ENCODE measurements at regions not wholly inside any gene's neighbourhood (a gene's known extent, or its start where the extent isn't known, plus 50 kb on each side); places are given as distances from the start of the nearest gene placed in this dataset.

DNA sequence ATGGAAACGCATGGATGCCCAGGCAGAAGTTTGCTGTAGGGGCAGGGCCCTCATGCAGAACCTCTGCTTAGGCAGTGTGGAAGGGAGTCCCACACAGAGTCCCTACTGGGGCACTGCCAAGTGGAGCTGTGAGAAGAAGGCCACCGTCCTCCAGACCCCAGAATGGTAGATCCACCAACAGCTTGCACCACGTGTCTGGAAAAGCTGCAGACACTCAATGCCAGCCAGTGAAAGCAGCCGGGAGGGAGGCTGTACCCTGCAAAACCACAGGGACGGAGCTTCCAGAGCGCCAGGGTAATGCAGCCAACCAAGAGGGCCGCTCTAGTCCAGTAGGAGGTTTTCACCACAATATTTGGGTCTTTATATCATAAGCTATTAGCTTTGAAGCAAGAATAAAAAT is 97.1 kb upstream of the IQSEC1 start:
- TF ChIP-seq, protein P1, sequence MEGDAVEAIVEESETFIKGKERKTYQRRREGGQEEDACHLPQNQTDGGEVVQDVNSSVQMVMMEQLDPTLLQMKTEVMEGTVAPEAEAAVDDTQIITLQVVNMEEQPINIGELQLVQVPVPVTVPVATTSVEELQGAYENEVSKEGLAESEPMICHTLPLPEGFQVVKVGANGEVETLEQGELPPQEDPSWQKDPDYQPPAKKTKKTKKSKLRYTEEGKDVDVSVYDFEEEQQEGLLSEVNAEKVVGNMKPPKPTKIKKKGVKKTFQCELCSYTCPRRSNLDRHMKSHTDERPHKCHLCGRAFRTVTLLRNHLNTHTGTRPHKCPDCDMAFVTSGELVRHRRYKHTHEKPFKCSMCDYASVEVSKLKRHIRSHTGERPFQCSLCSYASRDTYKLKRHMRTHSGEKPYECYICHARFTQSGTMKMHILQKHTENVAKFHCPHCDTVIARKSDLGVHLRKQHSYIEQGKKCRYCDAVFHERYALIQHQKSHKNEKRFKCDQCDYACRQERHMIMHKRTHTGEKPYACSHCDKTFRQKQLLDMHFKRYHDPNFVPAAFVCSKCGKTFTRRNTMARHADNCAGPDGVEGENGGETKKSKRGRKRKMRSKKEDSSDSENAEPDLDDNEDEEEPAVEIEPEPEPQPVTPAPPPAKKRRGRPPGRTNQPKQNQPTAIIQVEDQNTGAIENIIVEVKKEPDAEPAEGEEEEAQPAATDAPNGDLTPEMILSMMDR (IDR thresholded peaks at IDR 0.05 in 2 of 3, conservative IDR thresholded peaks at IDR 0.05 in 1 of 3; ENCODE audit: insufficient read depth in 2 of 3, low read depth in 1 of 3, low read length in 3 of 3), result no peak
- TF ChIP-seq, protein P2, sequence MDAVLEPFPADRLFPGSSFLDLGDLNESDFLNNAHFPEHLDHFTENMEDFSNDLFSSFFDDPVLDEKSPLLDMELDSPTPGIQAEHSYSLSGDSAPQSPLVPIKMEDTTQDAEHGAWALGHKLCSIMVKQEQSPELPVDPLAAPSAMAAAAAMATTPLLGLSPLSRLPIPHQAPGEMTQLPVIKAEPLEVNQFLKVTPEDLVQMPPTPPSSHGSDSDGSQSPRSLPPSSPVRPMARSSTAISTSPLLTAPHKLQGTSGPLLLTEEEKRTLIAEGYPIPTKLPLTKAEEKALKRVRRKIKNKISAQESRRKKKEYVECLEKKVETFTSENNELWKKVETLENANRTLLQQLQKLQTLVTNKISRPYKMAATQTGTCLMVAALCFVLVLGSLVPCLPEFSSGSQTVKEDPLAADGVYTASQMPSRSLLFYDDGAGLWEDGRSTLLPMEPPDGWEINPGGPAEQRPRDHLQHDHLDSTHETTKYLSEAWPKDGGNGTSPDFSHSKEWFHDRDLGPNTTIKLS (IDR thresholded peaks at IDR 0.05; ENCODE audit: borderline replicate concordance, low read depth), result no peak
- TF ChIP-seq, protein P3, sequence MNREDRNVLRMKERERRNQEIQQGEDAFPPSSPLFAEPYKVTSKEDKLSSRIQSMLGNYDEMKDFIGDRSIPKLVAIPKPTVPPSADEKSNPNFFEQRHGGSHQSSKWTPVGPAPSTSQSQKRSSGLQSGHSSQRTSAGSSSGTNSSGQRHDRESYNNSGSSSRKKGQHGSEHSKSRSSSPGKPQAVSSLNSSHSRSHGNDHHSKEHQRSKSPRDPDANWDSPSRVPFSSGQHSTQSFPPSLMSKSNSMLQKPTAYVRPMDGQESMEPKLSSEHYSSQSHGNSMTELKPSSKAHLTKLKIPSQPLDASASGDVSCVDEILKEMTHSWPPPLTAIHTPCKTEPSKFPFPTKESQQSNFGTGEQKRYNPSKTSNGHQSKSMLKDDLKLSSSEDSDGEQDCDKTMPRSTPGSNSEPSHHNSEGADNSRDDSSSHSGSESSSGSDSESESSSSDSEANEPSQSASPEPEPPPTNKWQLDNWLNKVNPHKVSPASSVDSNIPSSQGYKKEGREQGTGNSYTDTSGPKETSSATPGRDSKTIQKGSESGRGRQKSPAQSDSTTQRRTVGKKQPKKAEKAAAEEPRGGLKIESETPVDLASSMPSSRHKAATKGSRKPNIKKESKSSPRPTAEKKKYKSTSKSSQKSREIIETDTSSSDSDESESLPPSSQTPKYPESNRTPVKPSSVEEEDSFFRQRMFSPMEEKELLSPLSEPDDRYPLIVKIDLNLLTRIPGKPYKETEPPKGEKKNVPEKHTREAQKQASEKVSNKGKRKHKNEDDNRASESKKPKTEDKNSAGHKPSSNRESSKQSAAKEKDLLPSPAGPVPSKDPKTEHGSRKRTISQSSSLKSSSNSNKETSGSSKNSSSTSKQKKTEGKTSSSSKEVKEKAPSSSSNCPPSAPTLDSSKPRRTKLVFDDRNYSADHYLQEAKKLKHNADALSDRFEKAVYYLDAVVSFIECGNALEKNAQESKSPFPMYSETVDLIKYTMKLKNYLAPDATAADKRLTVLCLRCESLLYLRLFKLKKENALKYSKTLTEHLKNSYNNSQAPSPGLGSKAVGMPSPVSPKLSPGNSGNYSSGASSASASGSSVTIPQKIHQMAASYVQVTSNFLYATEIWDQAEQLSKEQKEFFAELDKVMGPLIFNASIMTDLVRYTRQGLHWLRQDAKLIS (CRISPR knock-in tag; IDR thresholded peaks at IDR 0.05), result no peak

All from K562 (cell line).